Kasumi-1 (cell line): ENCODE measurements at regions not wholly inside any gene's neighbourhood (a gene's known extent, or its start where the extent isn't known, plus 50 kb on each side); places are given as distances from the start of the nearest gene placed in this dataset.
"Not testable (repeated sequence)": the region's sequence is repeated elsewhere in the genome, so short reads cannot be mapped to it uniquely, and the experiment has no call there.

Experiments used
- DNase-seq, 2 experiments: peaks; one replicate each; lab custom pipeline; 2025; lab: John Stamatoyannopoulos, UW

DNA sequence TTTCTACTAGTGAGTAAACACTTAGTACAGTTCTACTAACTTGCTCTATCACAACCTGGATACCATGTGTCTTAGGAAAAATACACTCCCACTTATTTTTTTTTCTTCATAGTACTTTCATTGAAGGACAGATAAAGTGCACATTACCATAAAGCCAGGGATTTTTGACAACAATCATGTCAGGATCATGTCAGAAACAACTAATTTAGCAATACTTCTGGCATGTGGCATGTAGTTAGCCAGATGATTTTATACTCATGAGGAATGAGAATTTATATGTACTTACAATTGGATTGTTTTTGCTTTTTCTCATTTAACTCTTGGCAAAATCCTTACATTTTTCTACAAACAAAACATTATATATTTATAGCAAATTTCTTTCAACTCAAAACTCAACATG lies 630.7 kb upstream of the GRM3 start:
- no peak for DNase-seq

GRCh38 chr7:86008898-86009297 lies 634.8 kb upstream of the GRM3 start:
- DNase-seq = no peak

GRCh38 chr7:86006909-86007308 lies 636.8 kb upstream of the GRM3 start:
- DNase-seq = peak in 1 of 2 experiments; percentile 20

DNA sequence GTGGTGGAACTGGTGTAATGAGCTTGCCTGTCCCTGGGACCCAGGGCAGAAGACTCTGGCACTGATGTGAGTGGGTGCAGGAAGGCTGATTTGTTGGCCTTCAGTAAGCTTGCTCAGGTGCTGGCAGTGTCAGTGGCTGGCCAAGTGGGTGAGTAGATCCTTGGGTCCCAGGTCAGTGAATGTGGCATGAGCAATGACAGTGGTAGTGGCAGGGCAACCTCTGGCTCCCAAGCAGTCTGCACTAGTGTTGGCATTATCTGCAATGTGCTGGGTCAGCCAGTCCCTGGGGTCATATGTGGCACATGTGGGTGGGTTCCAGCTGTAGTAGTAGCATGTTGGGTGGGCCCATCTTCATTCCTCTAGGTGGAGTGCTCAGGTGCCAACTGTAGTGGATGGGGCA lies 640.9 kb upstream of the GRM3 start:
- DNase-seq = no peak

GRCh38 chr7:85997515-85997914 lies 646.2 kb upstream of the GRM3 start:
- DNase-seq = no peak

DNA sequence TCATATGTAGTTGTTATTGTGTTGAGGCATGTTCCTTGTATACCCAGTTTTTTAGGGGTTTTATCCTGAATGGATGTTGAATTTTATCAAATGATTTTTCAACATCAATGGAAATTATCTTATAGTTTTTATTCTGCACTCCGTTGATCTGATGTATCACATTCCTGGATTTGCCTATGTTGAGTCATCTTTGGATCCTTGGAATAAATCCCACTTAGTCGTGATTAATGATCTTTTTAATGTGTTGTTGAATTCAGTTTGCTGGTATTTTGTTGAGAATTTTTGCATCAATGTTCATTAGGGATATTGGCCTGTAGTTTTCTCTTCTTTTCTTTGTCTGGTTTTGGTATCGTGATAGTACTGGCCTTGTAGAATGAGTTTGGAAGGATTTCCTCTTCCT lies 648.6 kb upstream of the GRM3 start:
- DNase-seq = no peak

DNA sequence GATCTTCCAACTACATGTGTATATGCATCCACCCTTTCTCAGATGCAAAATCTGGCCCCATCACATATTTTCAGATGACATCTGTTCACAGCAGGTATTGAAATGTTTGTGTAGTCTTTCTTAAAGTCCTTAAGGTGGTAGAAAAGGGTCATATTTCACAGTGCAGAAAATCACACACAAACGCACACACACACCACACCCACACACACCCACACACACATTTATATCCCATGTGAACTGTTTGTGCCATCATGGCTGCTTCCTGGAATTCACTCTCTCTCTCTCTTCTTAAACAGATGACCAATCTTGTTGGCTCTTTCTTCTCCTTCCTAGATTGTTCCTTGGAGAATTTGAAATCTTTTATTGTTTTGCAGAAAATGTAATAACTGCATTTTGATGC lies 663.0 kb upstream of the GRM3 start:
- DNase-seq = no peak

DNA sequence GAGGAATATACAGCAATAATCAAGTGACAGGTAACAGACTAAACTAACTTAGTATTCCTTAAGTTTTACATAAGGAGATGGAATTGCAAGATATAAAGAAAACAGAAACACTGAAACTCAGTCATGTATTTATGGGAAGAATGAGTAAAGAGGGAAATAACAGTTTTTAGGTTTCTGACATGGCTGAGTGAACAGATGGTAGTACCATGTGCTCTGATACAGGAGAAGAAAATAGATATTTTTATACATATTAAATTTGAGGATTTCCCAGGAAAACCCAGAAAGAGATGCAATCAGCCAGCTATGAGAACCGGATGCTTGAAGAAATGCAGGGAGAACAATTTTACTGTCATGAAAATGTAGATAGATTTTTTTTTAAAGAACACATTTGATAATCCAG lies 669.5 kb upstream of the GRM3 start:
- no peak for DNase-seq

DNA sequence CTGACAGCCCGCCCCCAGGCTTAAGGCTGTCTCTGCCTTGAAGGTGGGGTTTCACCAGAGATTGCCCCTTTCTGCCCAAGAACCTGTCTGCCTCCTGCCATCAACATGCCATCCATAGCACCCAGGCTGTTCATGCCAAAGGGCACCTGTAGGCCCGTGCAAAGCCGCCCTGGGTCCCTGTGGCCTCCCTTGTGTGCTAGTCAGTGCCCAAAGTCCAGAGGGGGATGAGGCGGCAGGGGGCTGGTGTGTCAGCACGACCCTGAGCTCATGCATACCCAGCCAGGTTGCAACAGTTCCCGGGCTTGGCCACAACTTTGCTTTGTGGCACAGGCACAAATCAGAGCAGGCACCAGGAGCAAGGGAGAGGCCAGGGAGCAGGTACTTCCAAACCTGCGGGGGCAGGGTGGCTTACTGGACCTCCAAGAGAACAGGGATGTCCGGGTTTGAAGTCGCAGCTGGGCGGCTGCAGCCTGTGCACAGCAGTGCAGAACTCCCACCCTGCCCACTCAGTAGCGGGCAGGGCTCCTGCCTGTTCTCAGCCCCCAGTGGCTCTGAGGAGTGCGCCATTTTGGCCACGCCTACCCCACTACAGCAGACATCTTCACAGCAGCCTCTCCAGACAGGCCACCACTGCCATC lies 671.1 kb upstream of the GRM3 start:
- DNase-seq = no peak

DNA sequence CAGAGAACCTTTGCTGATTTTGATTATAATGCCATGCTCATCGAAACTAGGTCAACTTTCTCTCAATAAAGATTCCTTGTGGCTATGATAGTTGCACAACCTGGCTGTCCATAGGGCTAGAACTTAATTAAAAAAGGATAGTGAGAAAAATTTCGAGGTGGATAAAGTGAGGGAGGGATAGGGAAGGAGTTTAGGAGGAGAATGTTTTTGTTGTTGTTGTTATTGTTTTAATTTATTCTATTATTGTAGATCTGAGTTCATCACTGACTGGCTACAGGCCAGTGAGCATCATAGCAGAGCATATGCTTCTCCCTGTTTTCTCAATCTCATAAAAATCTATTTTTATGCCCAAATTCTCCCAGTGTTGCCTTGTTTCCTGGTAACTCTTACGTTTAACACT lies 688.7 kb upstream of the GRM3 start:
- no peak for DNase-seq

- DNase-seq = no peak
Measured at GRCh38 chr7:85950871-85951270, 692.8 kb upstream of the GRM3 start.

DNA sequence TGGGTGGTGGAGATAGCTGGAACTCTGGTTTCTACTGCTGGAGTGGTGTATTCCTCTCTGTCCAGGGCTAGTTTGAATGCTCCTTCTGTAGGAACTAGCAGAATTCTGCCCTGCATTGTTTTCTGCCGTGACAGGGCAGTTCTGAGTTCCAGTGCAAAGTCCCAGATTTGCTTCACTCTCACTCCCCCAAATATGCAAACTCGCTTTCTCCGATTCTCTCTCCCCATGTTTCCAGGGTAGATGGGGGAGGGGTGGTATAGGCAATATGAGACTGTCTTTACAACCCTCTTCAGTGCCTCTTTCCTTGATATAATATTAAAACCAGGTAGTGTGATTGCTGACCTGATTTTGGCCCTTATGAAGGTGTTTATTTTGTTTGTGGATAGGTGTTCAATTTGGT lies 693.3 kb upstream of the GRM3 start:
- no peak for DNase-seq

- DNase-seq = no peak
Measured at GRCh38 chr7:85947767-85948166, 695.9 kb upstream of the GRM3 start.

DNA sequence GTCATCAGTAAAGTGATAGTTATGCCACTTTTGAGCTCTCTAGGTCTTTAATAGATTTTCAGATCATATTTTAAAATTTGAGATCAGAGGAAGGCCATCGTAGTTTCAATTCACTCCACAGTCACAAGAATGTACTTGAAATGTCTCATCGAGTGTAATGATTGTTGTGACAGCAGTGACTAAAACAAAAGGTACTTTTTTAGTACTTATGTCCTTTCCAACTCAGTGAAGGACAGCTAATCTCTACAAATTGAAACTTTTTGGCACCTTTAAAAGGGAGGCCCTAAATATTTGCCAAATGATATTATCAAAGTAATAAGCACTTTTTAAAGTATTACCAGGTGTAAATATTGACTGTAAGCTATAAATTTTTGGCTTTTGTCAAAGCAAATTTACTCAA lies 702.9 kb upstream of the GRM3 start:
- no peak for DNase-seq

- no peak for DNase-seq
Measured at GRCh38 chr7:85931919-85932318, 711.8 kb upstream of the GRM3 start.

DNA sequence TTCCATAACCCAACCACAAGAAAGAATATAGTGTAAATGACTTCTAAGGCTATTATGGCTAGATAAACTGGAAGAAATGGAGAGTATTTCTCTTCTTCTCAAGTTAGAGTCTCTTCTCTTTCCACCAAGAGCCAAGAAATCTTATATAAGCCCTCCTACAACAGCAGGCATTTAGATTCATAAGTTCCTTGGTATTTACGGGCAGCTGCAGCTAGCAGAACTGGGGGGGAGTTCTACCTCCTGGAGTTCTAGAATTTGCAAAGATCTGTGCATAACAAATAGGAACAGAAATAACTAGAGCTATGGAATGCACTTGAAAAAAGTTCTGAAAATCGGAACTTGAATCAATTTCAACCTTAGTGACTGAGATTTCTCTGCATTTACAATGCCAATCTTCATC lies 715.2 kb upstream of the GRM3 start:
- DNase-seq = no peak

GRCh38 chr7:85927226-85927625 lies 716.5 kb upstream of the GRM3 start:
- no peak for DNase-seq

DNA sequence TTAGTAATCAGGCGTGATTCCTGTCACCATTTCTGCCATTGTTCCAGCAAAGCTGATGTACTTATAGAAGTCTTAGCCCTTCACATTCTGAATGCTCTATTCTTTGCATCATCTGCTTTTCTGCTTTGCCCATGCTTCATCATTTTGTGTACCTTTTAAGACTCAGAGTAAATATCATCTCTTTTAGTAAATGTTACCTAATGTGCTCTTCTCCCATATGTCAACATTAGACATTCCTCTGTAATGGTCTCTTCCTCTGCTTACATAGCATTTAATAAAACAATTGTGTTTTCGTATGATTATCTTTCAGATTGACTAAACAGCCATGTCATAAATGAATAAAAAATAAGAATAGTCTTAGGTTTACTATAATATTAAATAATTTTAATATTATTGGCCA lies 719.6 kb upstream of the GRM3 start:
- no peak for DNase-seq

GRCh38 chr7:85916016-85916415 lies 727.7 kb upstream of the GRM3 start:
- no peak for DNase-seq

DNA sequence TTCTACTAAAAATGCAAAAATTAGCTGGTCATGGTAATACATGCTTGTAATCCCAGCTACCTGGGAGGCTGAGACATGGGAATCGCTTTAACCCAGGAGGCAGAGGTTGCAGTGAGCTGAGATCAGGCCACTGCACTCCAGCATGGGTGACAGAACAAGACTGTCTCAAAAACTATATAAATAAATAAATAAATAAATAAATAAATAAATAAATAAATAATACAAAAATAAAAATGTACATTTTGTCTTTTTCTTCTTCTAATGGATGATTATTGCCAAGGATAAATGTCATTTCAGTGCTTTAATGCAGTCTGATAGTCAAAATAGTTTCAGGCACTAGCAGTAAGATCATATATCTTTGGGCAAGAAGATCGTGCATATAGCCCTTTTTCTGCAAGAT lies 727.6 kb upstream of the SEMA3D start:
- no peak for DNase-seq

DNA sequence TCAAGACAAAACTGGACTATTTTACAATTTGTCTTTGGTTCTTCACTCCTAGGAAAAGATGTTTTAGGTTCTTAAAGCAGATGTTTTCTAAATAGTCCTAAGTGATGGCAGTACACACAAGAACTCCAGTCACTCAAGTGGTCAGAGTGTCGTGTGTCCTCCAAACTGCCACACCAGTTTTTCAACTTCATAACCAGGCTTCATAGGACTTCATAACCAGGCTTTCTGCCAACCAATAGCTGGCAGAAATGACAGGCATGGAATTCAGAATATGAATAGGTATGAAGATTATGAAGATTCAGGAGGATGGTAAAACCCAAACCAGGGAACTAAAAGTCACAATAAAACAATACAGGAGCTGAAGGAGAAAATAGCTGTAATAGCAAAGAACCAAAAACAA lies 721.2 kb upstream of the SEMA3D start:
- no peak for DNase-seq

GRCh38 chr7:85897967-85898366 lies 711.1 kb upstream of the SEMA3D start:
- DNase-seq = no peak

- DNase-seq = no peak
Measured at GRCh38 chr7:85896531-85896930, 709.7 kb upstream of the SEMA3D start.

DNA sequence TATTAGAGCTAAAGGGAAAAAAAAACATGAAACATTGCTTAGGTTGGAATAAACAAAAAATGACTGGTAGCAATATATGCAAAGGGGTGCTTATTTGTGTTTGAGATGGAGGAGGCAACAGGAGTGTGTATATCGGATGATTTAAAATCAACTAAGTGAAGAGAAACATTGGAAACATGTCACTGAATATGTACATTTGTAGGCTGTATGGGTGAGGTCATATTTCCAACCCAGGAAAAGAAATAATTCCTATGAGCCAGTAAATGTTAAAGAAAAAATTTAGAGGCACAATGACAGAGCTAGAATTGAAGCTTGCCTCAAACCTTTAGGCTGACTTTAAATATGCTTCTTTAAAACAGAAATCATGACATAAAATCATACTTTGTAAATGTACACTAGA lies 709.0 kb upstream of the SEMA3D start:
- no peak for DNase-seq

DNA sequence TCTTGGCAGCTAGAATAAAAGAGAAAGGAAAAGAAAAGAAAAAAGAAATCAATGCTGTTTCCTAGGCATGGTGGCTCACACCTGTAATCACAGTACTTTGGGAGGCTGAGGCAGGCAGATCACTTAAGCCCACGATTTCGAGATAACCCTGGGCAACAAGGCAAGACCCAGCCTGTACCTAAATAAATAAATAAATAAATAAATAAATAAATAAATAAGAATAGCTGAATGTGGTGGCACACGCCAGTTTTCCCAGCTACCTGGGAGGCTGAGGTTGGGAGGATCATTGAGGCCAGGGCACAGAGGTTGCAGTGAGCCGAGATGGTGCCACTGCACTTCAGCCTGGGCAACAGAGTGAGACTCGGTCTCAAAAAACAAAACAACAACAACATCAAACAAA lies 705.0 kb upstream of the SEMA3D start:
- not testable (repeated sequence) for DNase-seq
